C4-2B (cell line): ENCODE measurements at regions not wholly inside any gene's neighbourhood (a gene's known extent, or its start where the extent isn't known, plus 50 kb on each side); places are given as distances from the start of the nearest gene placed in this dataset.

Experiments
- CTCF ChIP-seq: fragments of 450-650 bp; conservative IDR thresholded peaks from 2 replicates; pipeline ENCODE4 v1.5.1; 2017; ENCODE audit warnings: mild to moderate bottlenecking
- ZFX ChIP-seq: fragments of 450-650 bp; IDR thresholded peaks from 2 replicates; pipeline ENCODE4 v1.6.1; 2017

DNA sequence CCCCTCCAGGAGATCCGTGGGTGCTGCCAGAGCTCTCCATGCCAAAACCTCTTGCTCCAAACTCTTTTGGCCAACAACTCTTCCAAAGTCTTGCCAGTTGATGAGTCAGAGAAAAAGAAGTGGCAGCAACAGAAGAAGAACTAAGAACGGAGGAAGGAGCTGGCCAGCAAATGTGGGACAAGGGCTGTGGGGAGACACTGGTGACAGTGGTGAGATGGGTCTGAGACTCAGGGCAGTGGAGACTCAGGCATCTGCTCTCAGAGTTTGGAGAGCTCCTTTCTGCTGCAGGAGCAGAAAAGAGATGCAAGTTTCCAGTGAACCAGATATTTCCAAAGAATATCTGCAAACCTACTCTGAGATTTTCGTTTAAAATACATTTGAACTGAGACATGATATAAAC is 92.3 kb upstream of the SEMA6A start:
- TF ChIP-seq ZFX (no peak), CTCF (no peak)
